NCI-H146 treated with DMSO at 0.1 percent for 48 hours (cell line): ENCODE measurements at regions not wholly inside any gene's neighbourhood (a gene's known extent, or its start where the extent isn't known, plus 50 kb on each side); places are given as distances from the start of the nearest gene placed in this dataset.

Experiments used
- DNase-seq: peaks from one replicate; lab custom pipeline; 2025; ENCODE audit not compliant: unreplicated experiment; lab: John Stamatoyannopoulos, UW

GRCh38 chr10:69738858-69739435, 62.8 kb upstream of the COL13A1 start:
- DNase-seq: no peak

- DNase-seq: no peak
Observed at GRCh38 chr10:69739634-69740033, 62.1 kb upstream of the COL13A1 start.

- DNase-seq: no peak
Observed at GRCh38 chr10:69740126-69740525, 61.6 kb upstream of the COL13A1 start.

GRCh38 chr10:69741252-69741651, 60.5 kb upstream of the COL13A1 start:
- DNase-seq: no peak

- DNase-seq: no peak
Observed at GRCh38 chr10:69741671-69742355, 59.9 kb upstream of the COL13A1 start.

GRCh38 chr10:69742356-69742695, 59.4 kb upstream of the COL13A1 start:
- DNase-seq: no peak

- no peak for DNase-seq
Observed at GRCh38 chr10:69742928-69743602, 58.6 kb upstream of the COL13A1 start.

GRCh38 chr10:69744971-69745370, 56.7 kb upstream of the COL13A1 start:
- no peak for DNase-seq

- DNase-seq: no peak
Observed at GRCh38 chr10:69745698-69746097, 56.0 kb upstream of the COL13A1 start.

- DNase-seq: no peak
Observed at GRCh38 chr10:69747179-69747578, 54.5 kb upstream of the COL13A1 start.

GRCh38 chr10:69748621-69749020, 53.1 kb upstream of the COL13A1 start:
- DNase-seq: no peak

GRCh38 chr10:69749178-69750010, 52.3 kb upstream of the COL13A1 start:
- no peak for DNase-seq

GRCh38 chr10:69750011-69750373, 51.7 kb upstream of the COL13A1 start:
- DNase-seq: no peak

- DNase-seq: no peak
Observed at GRCh38 chr10:69750725-69751124, 51.0 kb upstream of the COL13A1 start.

- DNase-seq: no peak
Observed at GRCh38 chr10:69751214-69751613, 50.5 kb upstream of the COL13A1 start.
